CD4-positive, CD25-positive, alpha-beta regulatory T cell (primary cell): ENCODE measurements at regions not wholly inside any gene's neighbourhood (a gene's known extent, or its start where the extent isn't known, plus 50 kb on each side); places are given as distances from the start of the nearest gene placed in this dataset.
"Not testable (repeated sequence)": the region's sequence is repeated elsewhere in the genome, so short reads cannot be mapped to it uniquely, and the experiment has no call there.

ENCODE experiments used
- ATAC-seq, 2 donors: fragments of 150-1000 bp; cut with Tn5 transposase; one replicate each; pipeline ENCODE4 v1.10.0; 2021; ENCODE audit warnings: low read depth in 2 of 2, moderate number of reproducible peaks in 2 of 2, moderate library complexity in 1 of 2
- DNase-seq, 3 donors: peaks; one replicate each; pipeline versions ENCODE4 v3.0.0 to v3.0.0-alpha.2; 2012 to 2022; ENCODE audit warnings: mixed read lengths in 1 of 3
- H3K27ac ChIP-seq: one replicate; pipeline ENCODE4 v1.7.0; 2013; ENCODE audit warnings: mild to moderate bottlenecking, low read length; ENCODE audit not compliant: insufficient read depth, poor library complexity, severe bottlenecking
- H3K27me3 ChIP-seq: one replicate; pipeline ENCODE4 v1.7.0; 2013; ENCODE audit warnings: low read length; ENCODE audit not compliant: control insufficient read depth, insufficient read depth
- H3K36me3 ChIP-seq: one replicate; pipeline ENCODE4 v1.7.0; 2013; ENCODE audit warnings: mild to moderate bottlenecking, low read length, moderate library complexity; ENCODE audit not compliant: control insufficient read depth, insufficient read depth
- H3K4me1 ChIP-seq: 2 replicates; pipeline ENCODE4 v1.7.0; 2013; ENCODE audit warnings: mild to moderate bottlenecking, low read length; ENCODE audit not compliant: insufficient read depth, control insufficient read depth, poor library complexity, severe bottlenecking
- H3K4me3 ChIP-seq: one replicate; pipeline ENCODE4 v1.7.0; 2013; ENCODE audit warnings: low read depth, mild to moderate bottlenecking, low read length, moderate library complexity
- H3K9me3 ChIP-seq, 2 experiments: 1 replicate in 1 of 2; 2 replicates in 1 of 2; pipeline ENCODE4 v1.7.0; 2013; ENCODE audit warnings: low read length in 2 of 2, mild to moderate bottlenecking in 1 of 2, moderate library complexity in 1 of 2; ENCODE audit not compliant: control insufficient read depth in 2 of 2
- H3K27ac Mint-ChIP-seq, 3 donors: one replicate each; pipeline ENCODE4 v1.8.0; 2020 to 2022; ENCODE audit warnings: mild to moderate bottlenecking in 3 of 3, mixed read lengths in 3 of 3, moderate library complexity in 2 of 3
- H3K27me3 Mint-ChIP-seq: one replicate; pipeline ENCODE4 v1.8.0; 2022; ENCODE audit warnings: mild to moderate bottlenecking, mixed read lengths
- H3K36me3 Mint-ChIP-seq: one replicate; pipeline ENCODE4 v1.8.0; 2020; ENCODE audit warnings: mixed read lengths
- H3K4me1 Mint-ChIP-seq, 4 donors: one replicate each; pipeline ENCODE4 v1.8.0; 2020 to 2022; ENCODE audit warnings: mixed read lengths in 4 of 4, mild to moderate bottlenecking in 1 of 4
- H3K4me3 Mint-ChIP-seq, 4 donors: one replicate each; pipeline ENCODE4 v1.8.0; 2020 to 2022; ENCODE audit warnings: mild to moderate bottlenecking in 4 of 4, mixed read lengths in 4 of 4, moderate library complexity in 3 of 4
- H3K9me3 Mint-ChIP-seq, 7 donors: one replicate each; pipeline ENCODE4 v1.8.0; 2020 to 2022; ENCODE audit warnings: mixed read lengths in 7 of 7, mild to moderate bottlenecking in 3 of 7, moderate library complexity in 2 of 7

- peaks cover 0 to 2% (median 0%) of the 10 kb centered on the region in 7 donors for H3K9me3 Mint-ChIP-seq
Measured at GRCh38 chr6:101150226-101150625, 243.3 kb upstream of the GRIK2 start.

DNA sequence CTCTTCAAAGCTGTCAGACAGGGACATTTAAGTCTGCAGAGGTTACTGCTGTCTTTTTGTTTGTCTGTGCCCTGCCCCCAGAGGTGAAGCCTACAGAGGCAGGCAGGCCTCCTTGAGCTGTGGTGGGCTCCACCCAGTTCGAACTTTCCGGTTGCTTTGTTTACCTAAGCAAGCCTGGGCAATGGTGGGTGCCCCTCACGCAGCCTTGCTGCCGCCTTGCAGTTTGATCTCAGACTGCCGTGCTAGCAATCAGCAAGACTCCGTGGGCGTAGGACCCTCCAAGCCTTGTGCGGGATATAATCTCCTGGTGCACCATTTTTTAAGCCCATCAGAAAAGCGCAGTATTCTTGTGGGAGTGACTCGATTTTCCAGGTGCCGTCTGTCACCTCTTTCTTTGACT lies 235.9 kb upstream of the GRIK2 start:
- not testable (repeated sequence) for H3K4me1 Mint-ChIP-seq, H3K9me3 ChIP-seq, H3K36me3 ChIP-seq, H3K9me3 Mint-ChIP-seq, ATAC-seq, H3K27ac Mint-ChIP-seq, H3K4me1 ChIP-seq, H3K4me3 ChIP-seq, DNase-seq, H3K27me3 Mint-ChIP-seq, H3K4me3 Mint-ChIP-seq, H3K36me3 Mint-ChIP-seq, H3K27me3 ChIP-seq, H3K27ac ChIP-seq

More at GRCh38 chr6:101150226-101150625, 243.3 kb upstream of the GRIK2 start:
- H3K4me1 ChIP-seq, result no peaks in the 10 kb centered on the region
- H3K36me3 Mint-ChIP-seq, result no peaks in the 10 kb centered on the region
- H3K4me1 Mint-ChIP-seq, result no peaks in the 10 kb centered on the region
- no peaks in the 10 kb centered on the region for H3K9me3 ChIP-seq
- ATAC-seq (no peak), DNase-seq (no peak)
- H3K27ac ChIP-seq, result no peak overlapping the region
- no peak overlapping the region for H3K4me3 Mint-ChIP-seq
- H3K4me3 ChIP-seq, result no peak overlapping the region
- no peaks in the 10 kb centered on the region for H3K27me3 Mint-ChIP-seq
- no peaks in the 10 kb centered on the region for H3K36me3 ChIP-seq
- H3K27ac Mint-ChIP-seq, result no peak overlapping the region
- H3K27me3 ChIP-seq, result no peaks in the 10 kb centered on the region

DNA sequence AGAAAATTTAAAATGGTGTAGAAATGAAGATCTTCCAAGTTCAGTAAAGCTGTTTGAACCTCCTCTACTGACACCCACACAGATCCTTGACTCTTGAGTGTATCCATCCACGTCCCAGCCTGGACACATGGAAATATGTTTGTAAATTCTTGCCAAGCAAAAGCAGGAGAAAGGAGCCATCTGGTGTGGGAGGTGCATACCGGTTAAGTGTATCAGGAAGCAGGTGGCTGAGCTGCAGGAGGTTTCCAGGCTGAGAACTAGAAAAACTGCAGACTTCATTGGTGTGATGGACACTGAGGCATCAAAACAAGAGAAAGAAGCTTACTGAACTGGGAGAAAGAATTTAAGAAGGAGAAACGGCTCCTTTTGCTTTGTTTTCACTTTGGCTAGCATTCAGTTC lies 229.9 kb upstream of the GRIK2 start:
- no peak overlapping the region for H3K27ac Mint-ChIP-seq
- ATAC-seq (no peak), DNase-seq (no peak)
- no peaks in the 10 kb centered on the region for H3K36me3 ChIP-seq
- H3K4me1 ChIP-seq, result no peaks in the 10 kb centered on the region
- H3K4me1 Mint-ChIP-seq, result no peaks in the 10 kb centered on the region
- H3K4me3 ChIP-seq, result no peak overlapping the region
- H3K27me3 Mint-ChIP-seq, result no peaks in the 10 kb centered on the region
- H3K27ac ChIP-seq, result no peak overlapping the region
- no peaks in the 10 kb centered on the region for H3K27me3 ChIP-seq
- peaks cover 0 to 12% (median 7%) of the 10 kb centered on the region in 7 donors for H3K9me3 Mint-ChIP-seq
- H3K4me3 Mint-ChIP-seq, result no peak overlapping the region
- H3K9me3 ChIP-seq, result peaks cover 0 to 1% of the 10 kb centered on the region in 2 experiments
- no peaks in the 10 kb centered on the region for H3K36me3 Mint-ChIP-seq

- Histone ChIP-seq H3K4me3 (no peak overlapping the region), H3K27me3 (no peaks in the 10 kb centered on the region), H3K9me3 (peaks cover 3 to 4% of the 10 kb centered on the region in 2 experiments), H3K27ac (no peak overlapping the region), H3K36me3 (no peaks in the 10 kb centered on the region), H3K4me1 (no peaks in the 10 kb centered on the region)
- Mint-ChIP-seq H3K27ac (no peak overlapping the region), H3K9me3 (peaks cover 1 to 33% (median 7%) of the 10 kb centered on the region in 7 donors), H3K4me3 (no peak overlapping the region), H3K4me1 (no peaks in the 10 kb centered on the region), H3K27me3 (no peaks in the 10 kb centered on the region), H3K36me3 (no peaks in the 10 kb centered on the region)
- no peak for DNase-seq
- no peak for ATAC-seq
Measured at GRCh38 chr6:101167638-101168037, 225.9 kb upstream of the GRIK2 start.

GRCh38 chr6:101171049-101171448 lies 222.5 kb upstream of the GRIK2 start:
- not testable (repeated sequence) for H3K4me3 Mint-ChIP-seq, DNase-seq, H3K4me3 ChIP-seq, H3K27ac ChIP-seq, H3K4me1 ChIP-seq, H3K27me3 Mint-ChIP-seq, H3K27ac Mint-ChIP-seq, H3K9me3 ChIP-seq, ATAC-seq, H3K27me3 ChIP-seq, H3K36me3 Mint-ChIP-seq, H3K4me1 Mint-ChIP-seq, H3K36me3 ChIP-seq
- H3K9me3 Mint-ChIP-seq, result peaks cover 1 to 28% (median 8%) of the 10 kb centered on the region in 7 donors

DNA sequence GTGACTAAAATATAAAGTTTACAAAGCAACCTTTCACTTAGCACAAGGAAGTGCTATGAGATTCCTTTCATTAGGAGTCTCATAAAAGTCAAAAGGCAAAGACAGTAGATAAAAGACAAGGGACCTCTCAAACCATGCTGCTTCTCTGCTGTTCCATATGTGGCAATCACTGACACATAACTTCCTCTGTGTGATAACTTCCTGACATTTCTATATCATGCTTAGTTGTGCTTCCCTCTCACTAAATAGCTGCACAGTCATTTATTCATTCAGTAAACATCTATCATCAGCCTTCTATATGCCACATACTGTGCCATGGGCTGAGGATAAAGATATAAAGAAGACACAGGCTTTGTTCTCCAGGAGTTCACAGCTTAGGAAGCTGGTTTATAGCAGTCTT lies 214.8 kb upstream of the GRIK2 start:
- H3K27ac ChIP-seq, result no peak overlapping the region
- Mint-ChIP-seq H3K9me3 (peaks cover 0 to 8% (median 2%) of the 10 kb centered on the region in 7 donors), H3K27me3 (peaks cover 6% of the 10 kb centered on the region), H3K4me3 (no peak overlapping the region), H3K4me1 (no peaks in the 10 kb centered on the region), H3K36me3 (no peaks in the 10 kb centered on the region), H3K27ac (no peak overlapping the region)
- H3K4me1 ChIP-seq, result no peaks in the 10 kb centered on the region
- ATAC-seq (no peak), DNase-seq (no peak)
- no peaks in the 10 kb centered on the region for H3K36me3 ChIP-seq
- H3K9me3 ChIP-seq, result peaks cover 0 to 2% of the 10 kb centered on the region in 2 experiments
- no peak overlapping the region for H3K4me3 ChIP-seq
- H3K27me3 ChIP-seq, result no peaks in the 10 kb centered on the region

- H3K27me3 Mint-ChIP-seq, result peaks cover 6% of the 10 kb centered on the region
- no peak overlapping the region for H3K4me3 Mint-ChIP-seq
- Histone ChIP-seq H3K9me3 (peaks cover 0 to 2% of the 10 kb centered on the region in 2 experiments), H3K36me3 (no peaks in the 10 kb centered on the region), H3K27me3 (no peaks in the 10 kb centered on the region), H3K4me3 (no peak overlapping the region), H3K4me1 (no peaks in the 10 kb centered on the region), H3K27ac (no peak overlapping the region)
- H3K27ac Mint-ChIP-seq, result no peak overlapping the region
- H3K4me1 Mint-ChIP-seq, result no peaks in the 10 kb centered on the region
- DNase-seq (no peak), ATAC-seq (no peak)
- H3K9me3 Mint-ChIP-seq, result peaks cover 0 to 7% (median 2%) of the 10 kb centered on the region in 7 donors
- no peaks in the 10 kb centered on the region for H3K36me3 Mint-ChIP-seq
Measured at GRCh38 chr6:101181006-101181405, 212.5 kb upstream of the GRIK2 start.

DNA sequence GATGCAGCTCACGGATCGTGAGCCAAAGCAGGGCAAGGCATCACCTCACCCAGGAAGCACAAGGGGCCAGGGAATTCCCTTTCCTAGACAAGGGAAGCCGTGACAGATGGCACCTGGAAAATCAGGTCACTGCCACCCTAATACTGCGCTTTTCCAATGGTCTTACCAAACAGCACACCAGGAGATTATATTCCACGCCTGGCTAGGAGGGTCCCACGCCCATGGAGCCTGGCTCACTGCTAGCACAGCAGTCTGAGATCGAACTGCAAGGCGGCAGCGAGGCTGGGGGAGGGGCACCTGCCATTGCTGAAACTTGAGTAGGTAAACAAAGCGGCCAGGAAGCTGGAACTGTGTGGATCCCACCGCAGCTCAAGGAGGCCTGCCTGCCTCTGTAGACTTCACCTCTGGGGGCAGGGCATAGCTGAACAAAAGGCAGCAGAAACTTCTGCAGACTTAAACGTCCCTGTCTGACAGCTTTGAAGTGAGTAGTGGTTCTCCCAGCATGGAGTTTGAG lies 205.2 kb upstream of the GRIK2 start:
- not testable (repeated sequence) for H3K4me1 ChIP-seq, H3K4me3 ChIP-seq, H3K27ac ChIP-seq, H3K4me1 Mint-ChIP-seq, H3K36me3 ChIP-seq, H3K27me3 ChIP-seq, DNase-seq, H3K27me3 Mint-ChIP-seq, H3K27ac Mint-ChIP-seq, H3K4me3 Mint-ChIP-seq, ATAC-seq, H3K36me3 Mint-ChIP-seq, H3K9me3 ChIP-seq
- H3K9me3 Mint-ChIP-seq, result peaks cover 0 to 19% (median 5%) of the 10 kb centered on the region in 7 donors
